ENCODE measurements at regions not wholly inside any gene's neighbourhood (a gene's known extent, or its start where the extent isn't known, plus 50 kb on each side); places are given as distances from the start of the nearest gene placed in this dataset.

DNA sequence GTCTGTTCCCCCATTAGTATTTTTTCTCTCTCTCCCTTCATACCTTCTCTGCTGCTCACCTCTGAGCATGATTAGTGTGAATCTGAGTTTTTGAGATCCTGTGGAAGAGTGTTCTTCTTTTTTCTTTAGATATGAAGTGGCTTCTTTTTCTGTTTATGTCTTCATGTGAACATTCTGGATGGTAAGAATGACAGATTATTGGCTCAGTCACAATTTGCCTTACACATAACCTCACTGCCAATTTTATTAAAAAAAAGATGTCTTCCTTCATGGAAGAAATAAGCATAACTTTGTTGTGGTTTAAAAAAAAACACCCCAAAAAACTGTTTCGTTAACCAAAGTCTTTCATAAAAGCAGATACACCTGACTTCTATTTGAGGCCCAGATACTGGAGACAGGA is 539.1 kb downstream of the PLCL1 start:
- TF ChIP-seq, protein P1, sequence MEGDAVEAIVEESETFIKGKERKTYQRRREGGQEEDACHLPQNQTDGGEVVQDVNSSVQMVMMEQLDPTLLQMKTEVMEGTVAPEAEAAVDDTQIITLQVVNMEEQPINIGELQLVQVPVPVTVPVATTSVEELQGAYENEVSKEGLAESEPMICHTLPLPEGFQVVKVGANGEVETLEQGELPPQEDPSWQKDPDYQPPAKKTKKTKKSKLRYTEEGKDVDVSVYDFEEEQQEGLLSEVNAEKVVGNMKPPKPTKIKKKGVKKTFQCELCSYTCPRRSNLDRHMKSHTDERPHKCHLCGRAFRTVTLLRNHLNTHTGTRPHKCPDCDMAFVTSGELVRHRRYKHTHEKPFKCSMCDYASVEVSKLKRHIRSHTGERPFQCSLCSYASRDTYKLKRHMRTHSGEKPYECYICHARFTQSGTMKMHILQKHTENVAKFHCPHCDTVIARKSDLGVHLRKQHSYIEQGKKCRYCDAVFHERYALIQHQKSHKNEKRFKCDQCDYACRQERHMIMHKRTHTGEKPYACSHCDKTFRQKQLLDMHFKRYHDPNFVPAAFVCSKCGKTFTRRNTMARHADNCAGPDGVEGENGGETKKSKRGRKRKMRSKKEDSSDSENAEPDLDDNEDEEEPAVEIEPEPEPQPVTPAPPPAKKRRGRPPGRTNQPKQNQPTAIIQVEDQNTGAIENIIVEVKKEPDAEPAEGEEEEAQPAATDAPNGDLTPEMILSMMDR (tag by site-specific recombination; IDR thresholded peaks at IDR 0.05): no peak
- TF ChIP-seq ZBTB7A (tag by site-specific recombination; IDR thresholded peaks at IDR 0.05; ENCODE audit: low read depth): no peak
- TF ChIP-seq KLF10 (tag by site-specific recombination; IDR thresholded peaks at IDR 0.05): no peak
- TF ChIP-seq, protein P2, sequence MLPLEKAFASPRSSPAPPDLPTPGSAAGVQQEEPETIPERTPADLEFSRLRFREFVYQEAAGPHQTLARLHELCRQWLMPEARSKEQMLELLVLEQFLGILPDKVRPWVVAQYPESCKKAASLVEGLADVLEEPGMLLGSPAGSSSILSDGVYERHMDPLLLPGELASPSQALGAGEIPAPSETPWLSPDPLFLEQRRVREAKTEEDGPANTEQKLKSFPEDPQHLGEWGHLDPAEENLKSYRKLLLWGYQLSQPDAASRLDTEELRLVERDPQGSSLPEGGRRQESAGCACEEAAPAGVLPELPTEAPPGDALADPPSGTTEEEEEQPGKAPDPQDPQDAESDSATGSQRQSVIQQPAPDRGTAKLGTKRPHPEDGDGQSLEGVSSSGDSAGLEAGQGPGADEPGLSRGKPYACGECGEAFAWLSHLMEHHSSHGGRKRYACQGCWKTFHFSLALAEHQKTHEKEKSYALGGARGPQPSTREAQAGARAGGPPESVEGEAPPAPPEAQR (tag by site-specific recombination; IDR thresholded peaks at IDR 0.05): no peak
- TF ChIP-seq ZNF76 (tag by site-specific recombination; IDR thresholded peaks at IDR 0.05; ENCODE audit: borderline replicate concordance, low read depth): no peak
- TF ChIP-seq ZNF660 (tag by site-specific recombination; IDR thresholded peaks at IDR 0.05): no peak
- TF ChIP-seq ZNF184 (tag by site-specific recombination; IDR thresholded peaks at IDR 0.05): no peak
- TF ChIP-seq, protein P3, sequence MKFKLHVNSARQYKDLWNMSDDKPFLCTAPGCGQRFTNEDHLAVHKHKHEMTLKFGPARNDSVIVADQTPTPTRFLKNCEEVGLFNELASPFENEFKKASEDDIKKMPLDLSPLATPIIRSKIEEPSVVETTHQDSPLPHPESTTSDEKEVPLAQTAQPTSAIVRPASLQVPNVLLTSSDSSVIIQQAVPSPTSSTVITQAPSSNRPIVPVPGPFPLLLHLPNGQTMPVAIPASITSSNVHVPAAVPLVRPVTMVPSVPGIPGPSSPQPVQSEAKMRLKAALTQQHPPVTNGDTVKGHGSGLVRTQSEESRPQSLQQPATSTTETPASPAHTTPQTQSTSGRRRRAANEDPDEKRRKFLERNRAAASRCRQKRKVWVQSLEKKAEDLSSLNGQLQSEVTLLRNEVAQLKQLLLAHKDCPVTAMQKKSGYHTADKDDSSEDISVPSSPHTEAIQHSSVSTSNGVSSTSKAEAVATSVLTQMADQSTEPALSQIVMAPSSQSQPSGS (tag by site-specific recombination; IDR thresholded peaks at IDR 0.05; ENCODE audit: low read depth): no peak
- TF ChIP-seq, protein P4, sequence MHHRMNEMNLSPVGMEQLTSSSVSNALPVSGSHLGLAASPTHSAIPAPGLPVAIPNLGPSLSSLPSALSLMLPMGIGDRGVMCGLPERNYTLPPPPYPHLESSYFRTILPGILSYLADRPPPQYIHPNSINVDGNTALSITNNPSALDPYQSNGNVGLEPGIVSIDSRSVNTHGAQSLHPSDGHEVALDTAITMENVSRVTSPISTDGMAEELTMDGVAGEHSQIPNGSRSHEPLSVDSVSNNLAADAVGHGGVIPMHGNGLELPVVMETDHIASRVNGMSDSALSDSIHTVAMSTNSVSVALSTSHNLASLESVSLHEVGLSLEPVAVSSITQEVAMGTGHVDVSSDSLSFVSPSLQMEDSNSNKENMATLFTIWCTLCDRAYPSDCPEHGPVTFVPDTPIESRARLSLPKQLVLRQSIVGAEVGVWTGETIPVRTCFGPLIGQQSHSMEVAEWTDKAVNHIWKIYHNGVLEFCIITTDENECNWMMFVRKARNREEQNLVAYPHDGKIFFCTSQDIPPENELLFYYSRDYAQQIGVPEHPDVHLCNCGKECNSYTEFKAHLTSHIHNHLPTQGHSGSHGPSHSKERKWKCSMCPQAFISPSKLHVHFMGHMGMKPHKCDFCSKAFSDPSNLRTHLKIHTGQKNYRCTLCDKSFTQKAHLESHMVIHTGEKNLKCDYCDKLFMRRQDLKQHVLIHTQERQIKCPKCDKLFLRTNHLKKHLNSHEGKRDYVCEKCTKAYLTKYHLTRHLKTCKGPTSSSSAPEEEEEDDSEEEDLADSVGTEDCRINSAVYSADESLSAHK (tag by site-specific recombination; IDR thresholded peaks at IDR 0.05): no peak
- TF ChIP-seq ZSCAN16 (tag by site-specific recombination; IDR thresholded peaks at IDR 0.05): no peak
- no peak for TF ChIP-seq ZNF174 (tag by site-specific recombination; IDR thresholded peaks at IDR 0.05)
- TF ChIP-seq ZNF416 (tag by site-specific recombination; IDR thresholded peaks at IDR 0.05): no peak
- TF ChIP-seq, protein P5, sequence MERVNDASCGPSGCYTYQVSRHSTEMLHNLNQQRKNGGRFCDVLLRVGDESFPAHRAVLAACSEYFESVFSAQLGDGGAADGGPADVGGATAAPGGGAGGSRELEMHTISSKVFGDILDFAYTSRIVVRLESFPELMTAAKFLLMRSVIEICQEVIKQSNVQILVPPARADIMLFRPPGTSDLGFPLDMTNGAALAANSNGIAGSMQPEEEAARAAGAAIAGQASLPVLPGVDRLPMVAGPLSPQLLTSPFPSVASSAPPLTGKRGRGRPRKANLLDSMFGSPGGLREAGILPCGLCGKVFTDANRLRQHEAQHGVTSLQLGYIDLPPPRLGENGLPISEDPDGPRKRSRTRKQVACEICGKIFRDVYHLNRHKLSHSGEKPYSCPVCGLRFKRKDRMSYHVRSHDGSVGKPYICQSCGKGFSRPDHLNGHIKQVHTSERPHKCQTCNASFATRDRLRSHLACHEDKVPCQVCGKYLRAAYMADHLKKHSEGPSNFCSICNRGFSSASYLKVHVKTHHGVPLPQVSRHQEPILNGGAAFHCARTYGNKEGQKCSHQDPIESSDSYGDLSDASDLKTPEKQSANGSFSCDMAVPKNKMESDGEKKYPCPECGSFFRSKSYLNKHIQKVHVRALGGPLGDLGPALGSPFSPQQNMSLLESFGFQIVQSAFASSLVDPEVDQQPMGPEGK (tag by site-specific recombination; IDR thresholded peaks at IDR 0.05): no peak
- TF ChIP-seq, protein P6, sequence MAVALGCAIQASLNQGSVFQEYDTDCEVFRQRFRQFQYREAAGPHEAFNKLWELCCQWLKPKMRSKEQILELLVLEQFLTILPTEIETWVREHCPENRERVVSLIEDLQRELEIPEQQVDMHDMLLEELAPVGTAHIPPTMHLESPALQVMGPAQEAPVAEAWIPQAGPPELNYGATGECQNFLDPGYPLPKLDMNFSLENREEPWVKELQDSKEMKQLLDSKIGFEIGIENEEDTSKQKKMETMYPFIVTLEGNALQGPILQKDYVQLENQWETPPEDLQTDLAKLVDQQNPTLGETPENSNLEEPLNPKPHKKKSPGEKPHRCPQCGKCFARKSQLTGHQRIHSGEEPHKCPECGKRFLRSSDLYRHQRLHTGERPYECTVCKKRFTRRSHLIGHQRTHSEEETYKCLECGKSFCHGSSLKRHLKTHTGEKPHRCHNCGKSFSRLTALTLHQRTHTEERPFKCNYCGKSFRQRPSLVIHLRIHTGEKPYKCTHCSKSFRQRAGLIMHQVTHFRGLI (tag by site-specific recombination; IDR thresholded peaks at IDR 0.05): no peak
